ENCODE measurements at regions not wholly inside any gene's neighbourhood (a gene's known extent, or its start where the extent isn't known, plus 50 kb on each side); places are given as distances from the start of the nearest gene placed in this dataset.

DNA sequence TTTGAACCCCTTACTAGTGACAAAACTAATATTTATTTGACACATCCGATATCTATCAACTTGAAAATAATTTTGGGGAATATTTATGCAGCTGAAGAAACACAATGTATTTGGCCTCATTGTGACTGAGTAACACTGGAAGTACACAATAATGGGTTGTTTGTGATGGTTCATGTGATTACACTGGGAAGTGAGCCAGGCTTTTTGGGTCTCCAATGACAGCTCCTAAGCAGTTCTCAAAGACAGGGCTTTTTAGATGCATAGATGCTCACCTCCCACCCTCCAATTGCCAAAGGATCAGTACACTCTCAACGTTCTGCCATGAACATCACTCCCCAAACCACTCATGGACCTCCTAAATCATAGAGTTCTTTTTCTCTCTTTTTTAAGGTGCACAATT lies 170.0 kb downstream of the SLC24A2 start:
- Histone ChIP-seq H3K27me3 (ENCODE audit: insufficient read depth, low read depth) (no peaks in the 10 kb centered on the region), H3K9ac (no peak overlapping the region), H3K4me3 (IDR thresholded peaks at IDR 0.05; ENCODE audit: insufficient read depth, low read depth, low read length) (no peak overlapping the region), H3K36me3 (ENCODE audit: insufficient read depth) (no peaks in the 10 kb centered on the region), H3K4me2 (no peak overlapping the region), H2AFZ (ENCODE audit: low read depth) (no peak overlapping the region), H3K27ac (no peak overlapping the region), H3K4me1 (ENCODE audit: low read depth, poor library complexity, severe bottlenecking) (no peaks in the 10 kb centered on the region), H3K79me2 (ENCODE audit: insufficient read depth, low read depth) (no peaks in the 10 kb centered on the region), H4K20me1 (ENCODE audit: insufficient read depth) (no peaks in the 10 kb centered on the region)
- TF ChIP-seq, protein P1, sequence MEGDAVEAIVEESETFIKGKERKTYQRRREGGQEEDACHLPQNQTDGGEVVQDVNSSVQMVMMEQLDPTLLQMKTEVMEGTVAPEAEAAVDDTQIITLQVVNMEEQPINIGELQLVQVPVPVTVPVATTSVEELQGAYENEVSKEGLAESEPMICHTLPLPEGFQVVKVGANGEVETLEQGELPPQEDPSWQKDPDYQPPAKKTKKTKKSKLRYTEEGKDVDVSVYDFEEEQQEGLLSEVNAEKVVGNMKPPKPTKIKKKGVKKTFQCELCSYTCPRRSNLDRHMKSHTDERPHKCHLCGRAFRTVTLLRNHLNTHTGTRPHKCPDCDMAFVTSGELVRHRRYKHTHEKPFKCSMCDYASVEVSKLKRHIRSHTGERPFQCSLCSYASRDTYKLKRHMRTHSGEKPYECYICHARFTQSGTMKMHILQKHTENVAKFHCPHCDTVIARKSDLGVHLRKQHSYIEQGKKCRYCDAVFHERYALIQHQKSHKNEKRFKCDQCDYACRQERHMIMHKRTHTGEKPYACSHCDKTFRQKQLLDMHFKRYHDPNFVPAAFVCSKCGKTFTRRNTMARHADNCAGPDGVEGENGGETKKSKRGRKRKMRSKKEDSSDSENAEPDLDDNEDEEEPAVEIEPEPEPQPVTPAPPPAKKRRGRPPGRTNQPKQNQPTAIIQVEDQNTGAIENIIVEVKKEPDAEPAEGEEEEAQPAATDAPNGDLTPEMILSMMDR (conservative IDR thresholded peaks at IDR 0.05; ENCODE audit: low read depth, low read length) = no peak

GRCh38 chr9:19615036-19615624 lies 173.7 kb downstream of the SLC24A2 start:
- no peaks in the 10 kb centered on the region for H3K4me1 ChIP-seq (ENCODE audit: low read depth, poor library complexity, severe bottlenecking)
- H3K27ac ChIP-seq = no peak overlapping the region
- TF ChIP-seq, protein P1 (conservative IDR thresholded peaks at IDR 0.05; ENCODE audit: low read depth, low read length) = no peak
- no peak overlapping the region for H3K9ac ChIP-seq
- no peak overlapping the region for H2AFZ ChIP-seq (ENCODE audit: low read depth)
- H3K79me2 ChIP-seq (ENCODE audit: insufficient read depth, low read depth) = no peaks in the 10 kb centered on the region
- H4K20me1 ChIP-seq (ENCODE audit: insufficient read depth) = no peaks in the 10 kb centered on the region
- no peaks in the 10 kb centered on the region for H3K36me3 ChIP-seq (ENCODE audit: insufficient read depth)
- H3K4me3 ChIP-seq (IDR thresholded peaks at IDR 0.05; ENCODE audit: insufficient read depth, low read depth, low read length) = no peak overlapping the region
- no peaks in the 10 kb centered on the region for H3K27me3 ChIP-seq (ENCODE audit: insufficient read depth, low read depth)
- no peak overlapping the region for H3K4me2 ChIP-seq

GRCh38 chr9:19614294-19614693 lies 174.5 kb downstream of the SLC24A2 start:
- H3K9ac ChIP-seq = no peak overlapping the region
- no peak overlapping the region for H3K4me3 ChIP-seq (IDR thresholded peaks at IDR 0.05; ENCODE audit: insufficient read depth, low read depth, low read length)
- TF ChIP-seq, protein P1 (conservative IDR thresholded peaks at IDR 0.05; ENCODE audit: low read depth, low read length) = no peak
- H3K27me3 ChIP-seq (ENCODE audit: insufficient read depth, low read depth) = no peaks in the 10 kb centered on the region
- H3K4me2 ChIP-seq = no peak overlapping the region
- no peak overlapping the region for H3K27ac ChIP-seq
- no peaks in the 10 kb centered on the region for H3K36me3 ChIP-seq (ENCODE audit: insufficient read depth)
- H2AFZ ChIP-seq (ENCODE audit: low read depth) = no peak overlapping the region
- no peaks in the 10 kb centered on the region for H4K20me1 ChIP-seq (ENCODE audit: insufficient read depth)
- no peaks in the 10 kb centered on the region for H3K4me1 ChIP-seq (ENCODE audit: low read depth, poor library complexity, severe bottlenecking)
- no peaks in the 10 kb centered on the region for H3K79me2 ChIP-seq (ENCODE audit: insufficient read depth, low read depth)

DNA sequence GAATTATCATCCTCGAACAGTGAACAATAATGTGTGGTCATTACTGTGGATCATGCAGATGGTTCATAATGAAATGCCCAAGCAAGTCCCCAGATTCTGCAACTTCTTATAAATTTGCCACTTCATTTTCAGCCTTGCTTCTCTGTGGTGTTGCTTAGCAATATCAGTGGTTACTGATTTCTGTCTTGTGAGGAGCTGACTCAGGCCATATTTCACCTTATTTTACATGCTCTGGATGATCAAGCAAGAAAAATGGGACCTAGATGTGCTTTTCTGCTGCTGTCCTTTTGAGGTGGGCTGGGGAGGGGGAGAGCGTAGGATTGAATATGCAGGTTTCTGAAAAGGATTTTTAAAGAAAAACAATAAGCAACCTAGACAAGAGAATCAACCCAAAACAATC lies 188.3 kb downstream of the SLC24A2 start:
- H3K4me1 ChIP-seq (ENCODE audit: low read depth, poor library complexity, severe bottlenecking) = no peaks in the 10 kb centered on the region
- H3K27ac ChIP-seq = no peak overlapping the region
- no peak overlapping the region for H3K9ac ChIP-seq
- H4K20me1 ChIP-seq (ENCODE audit: insufficient read depth) = no peaks in the 10 kb centered on the region
- H2AFZ ChIP-seq (ENCODE audit: low read depth) = no peak overlapping the region
- TF ChIP-seq, protein P1 (conservative IDR thresholded peaks at IDR 0.05; ENCODE audit: low read depth, low read length) = no peak
- H3K27me3 ChIP-seq (ENCODE audit: insufficient read depth, low read depth) = no peaks in the 10 kb centered on the region
- H3K4me3 ChIP-seq (IDR thresholded peaks at IDR 0.05; ENCODE audit: insufficient read depth, low read depth, low read length) = no peak overlapping the region
- H3K36me3 ChIP-seq (ENCODE audit: insufficient read depth) = no peaks in the 10 kb centered on the region
- no peak overlapping the region for H3K4me2 ChIP-seq
- no peaks in the 10 kb centered on the region for H3K79me2 ChIP-seq (ENCODE audit: insufficient read depth, low read depth)
